ENCODE measurements at regions not wholly inside any gene's neighbourhood (a gene's known extent, or its start where the extent isn't known, plus 50 kb on each side); places are given as distances from the start of the nearest gene placed in this dataset.

DNA sequence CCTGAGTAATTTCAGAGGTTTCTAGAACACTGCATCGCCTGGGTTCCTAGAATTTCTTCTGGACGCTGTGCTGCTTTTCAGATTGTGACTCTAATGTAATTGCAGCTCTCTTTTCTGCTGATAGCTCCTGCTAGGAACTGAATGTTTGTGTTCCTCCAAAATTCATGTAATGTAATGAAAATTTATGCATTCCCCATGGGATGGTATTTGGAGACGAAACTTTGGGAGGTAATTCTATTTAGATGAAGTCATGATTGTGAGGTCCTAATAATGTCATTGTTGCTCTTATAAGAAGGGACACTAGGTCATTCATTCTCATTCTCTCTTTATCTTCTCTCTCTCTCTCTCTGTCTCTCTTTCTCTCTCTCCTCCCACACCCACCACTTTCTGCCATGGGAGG is 223.9 kb upstream of the DOK6 start:
- DNase-seq (ENCODE audit: insufficient read length, low spot score) = no peak
- no peak for TF ChIP-seq POLR2A (IDR thresholded peaks at IDR 0.05; ENCODE audit: low read depth, low read length)
- FAIRE-seq = no peak

DNA sequence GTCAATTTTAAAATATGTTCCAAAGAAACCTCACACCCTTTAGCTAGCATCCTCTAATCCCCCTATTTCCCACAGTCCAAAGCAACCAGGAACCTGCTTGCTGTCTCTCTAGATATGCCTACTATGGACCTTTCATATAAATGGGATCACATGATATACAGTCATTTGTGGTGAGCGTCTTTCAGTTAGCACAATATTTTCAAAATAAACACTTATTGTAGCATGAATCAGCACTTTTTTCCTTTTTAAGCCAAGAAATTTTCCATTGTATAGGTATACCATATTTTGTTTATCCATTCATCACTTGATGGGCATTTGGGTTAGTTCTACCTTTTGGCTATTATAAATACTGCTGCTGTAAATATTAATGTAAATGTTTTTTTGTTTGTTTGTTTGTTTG is 223.0 kb upstream of the DOK6 start:
- DNase-seq (ENCODE audit: insufficient read length, low spot score) (no peak), FAIRE-seq (no peak)
- TF ChIP-seq POLR2A (IDR thresholded peaks at IDR 0.05; ENCODE audit: low read depth, low read length) = no peak

DNA sequence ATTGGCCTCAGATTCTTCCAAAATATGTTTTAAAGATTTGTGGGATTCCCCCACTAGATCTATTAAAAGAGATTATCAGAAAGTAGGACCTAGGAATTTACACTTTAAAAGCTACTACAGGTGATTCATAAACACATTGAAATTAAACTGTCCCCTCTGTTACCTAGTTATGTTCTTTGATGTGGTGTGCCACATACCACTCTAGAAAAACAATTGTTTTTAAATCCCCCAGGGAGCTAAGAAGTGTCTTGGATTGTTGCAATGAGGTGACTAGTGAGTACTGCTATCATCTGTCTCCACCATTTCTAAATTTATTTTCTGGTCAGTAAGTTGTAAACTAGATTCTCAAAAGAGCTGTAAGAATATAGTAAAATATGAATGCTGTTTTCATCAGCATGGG is 214.5 kb upstream of the DOK6 start:
- no peak for FAIRE-seq
- no peak for TF ChIP-seq POLR2A (IDR thresholded peaks at IDR 0.05; ENCODE audit: low read depth, low read length)
- no peak for DNase-seq (ENCODE audit: insufficient read length, low spot score)

DNA sequence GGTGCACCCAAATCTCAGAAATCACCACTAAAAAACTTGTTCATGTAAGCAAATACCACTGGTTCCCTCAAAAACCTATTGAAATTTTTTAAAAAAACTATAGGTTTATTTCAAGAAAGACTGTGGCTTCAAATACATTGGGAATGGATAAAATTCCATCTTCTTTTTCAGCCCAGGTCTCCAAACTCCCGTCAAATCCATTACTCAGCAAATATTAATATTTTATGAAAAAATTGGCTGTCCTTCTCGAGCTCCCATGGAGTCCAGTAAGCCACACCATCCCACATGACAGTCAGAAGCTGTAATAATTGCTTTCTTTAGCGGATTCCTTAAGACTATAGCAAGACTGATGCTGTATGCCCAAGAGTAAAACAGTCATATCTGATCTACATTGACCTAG is 204.4 kb upstream of the DOK6 start:
- DNase-seq (ENCODE audit: insufficient read length, low spot score) (no peak), FAIRE-seq (no peak)
- no peak for TF ChIP-seq POLR2A (IDR thresholded peaks at IDR 0.05; ENCODE audit: low read depth, low read length)

DNA sequence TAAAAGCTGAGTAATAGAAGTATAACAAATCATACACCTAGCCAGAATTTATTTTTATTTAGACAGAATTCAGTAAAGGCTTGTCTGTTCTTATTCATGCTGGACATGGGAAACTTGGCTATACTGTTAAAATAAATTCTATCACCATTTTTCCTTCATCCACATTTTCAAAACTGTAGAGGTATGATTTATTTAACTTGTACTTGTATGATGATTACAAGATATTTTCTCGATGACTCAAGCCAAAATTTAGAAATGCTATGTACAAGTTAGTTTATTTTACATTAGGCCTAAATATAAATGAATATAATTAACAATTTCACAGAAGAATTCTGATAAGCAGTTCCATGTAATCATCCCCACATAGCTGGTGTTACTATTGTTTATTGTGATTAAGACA is 194.8 kb upstream of the DOK6 start:
- DNase-seq (ENCODE audit: insufficient read length, low spot score) (no peak), FAIRE-seq (no peak)
- no peak for TF ChIP-seq POLR2A (IDR thresholded peaks at IDR 0.05; ENCODE audit: low read depth, low read length)

DNA sequence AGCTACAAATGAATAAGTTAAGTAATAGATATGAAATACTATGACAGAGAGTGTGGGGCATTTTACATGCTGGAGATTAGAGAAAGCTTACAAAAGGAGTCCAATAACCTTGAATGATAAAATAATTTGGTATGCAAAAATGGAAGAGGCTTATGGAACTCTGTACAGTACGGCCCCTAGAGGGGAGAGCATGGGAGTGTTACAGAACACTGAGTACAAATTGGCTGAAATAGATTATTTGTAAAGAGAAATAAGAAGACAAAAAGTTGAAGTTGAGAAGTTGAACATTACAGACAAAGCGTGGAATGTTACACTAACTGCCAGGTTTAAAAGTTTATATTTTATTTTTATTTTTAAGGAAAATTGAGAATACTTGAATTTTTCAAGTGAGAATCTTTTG is 192.1 kb upstream of the DOK6 start:
- FAIRE-seq = no peak
- no peak for TF ChIP-seq POLR2A (IDR thresholded peaks at IDR 0.05; ENCODE audit: low read depth, low read length)
- DNase-seq (ENCODE audit: insufficient read length, low spot score) = no peak

DNA sequence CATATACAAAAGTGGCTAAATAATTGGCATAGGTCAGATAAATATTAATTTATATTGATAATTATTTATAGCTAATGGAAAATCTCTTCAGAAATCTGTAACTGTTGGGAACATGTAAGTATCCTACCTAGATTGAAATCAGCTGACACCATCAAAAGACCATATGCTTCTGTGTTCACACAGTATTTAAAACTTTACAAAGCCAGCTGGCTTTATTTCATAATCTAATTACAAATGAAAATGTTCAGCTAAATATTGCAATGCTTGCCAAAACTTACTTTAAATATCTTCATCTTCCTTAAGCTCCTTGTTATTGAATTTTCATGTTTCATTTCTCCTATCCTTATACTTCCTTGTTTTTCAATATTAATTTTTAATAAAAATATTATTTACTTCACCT is 190.9 kb upstream of the DOK6 start:
- DNase-seq (ENCODE audit: insufficient read length, low spot score) = no peak
- no peak for FAIRE-seq

DNA sequence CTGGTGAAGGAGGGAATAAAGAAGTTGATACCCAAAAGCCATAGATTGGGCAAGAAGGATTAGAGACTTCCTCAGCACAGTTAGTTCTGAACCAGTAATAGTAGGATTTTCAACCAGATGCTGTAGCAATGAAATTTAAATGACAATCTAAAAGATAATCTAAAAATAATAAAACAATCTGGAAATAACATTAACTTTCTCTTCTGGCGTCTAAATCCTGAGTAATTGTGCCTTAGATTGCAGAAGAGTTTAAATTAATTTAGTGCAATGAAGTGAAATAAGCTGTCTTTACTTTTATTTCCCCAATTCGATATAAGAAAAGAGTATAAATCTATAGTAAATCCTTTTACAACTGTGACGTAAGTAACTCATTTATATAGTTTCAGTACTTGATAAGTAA is 186.8 kb upstream of the DOK6 start:
- DNase-seq (ENCODE audit: insufficient read length, low spot score) (no peak), FAIRE-seq (no peak)
- no peak for TF ChIP-seq POLR2A (IDR thresholded peaks at IDR 0.05; ENCODE audit: low read depth, low read length)

More for the DNA sequence above, 190.9 kb upstream of the DOK6 start:
- no peak for TF ChIP-seq POLR2A (IDR thresholded peaks at IDR 0.05; ENCODE audit: low read depth, low read length)

DNA sequence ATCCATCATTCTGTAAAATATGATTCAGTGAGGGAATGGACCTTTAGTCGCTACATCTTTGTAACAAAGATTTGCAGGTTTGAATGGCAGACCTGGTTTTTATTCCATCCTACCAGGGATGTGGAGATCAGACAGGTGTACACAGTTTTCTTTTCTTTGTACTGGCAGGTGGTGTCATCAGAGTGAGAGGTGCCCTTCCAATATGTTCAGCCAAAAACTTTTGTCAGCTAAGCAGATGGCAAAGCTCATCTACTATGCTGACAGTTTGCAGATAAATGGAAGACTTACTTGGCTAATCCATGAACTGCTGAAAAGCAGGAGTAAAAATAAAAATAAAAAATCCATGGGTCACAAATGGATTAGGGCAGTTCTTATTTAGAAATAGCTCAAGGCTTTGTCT is 185.5 kb upstream of the DOK6 start:
- TF ChIP-seq POLR2A (IDR thresholded peaks at IDR 0.05; ENCODE audit: low read depth, low read length) = no peak
- no peak for DNase-seq (ENCODE audit: insufficient read length, low spot score)
- FAIRE-seq = no peak

DNA sequence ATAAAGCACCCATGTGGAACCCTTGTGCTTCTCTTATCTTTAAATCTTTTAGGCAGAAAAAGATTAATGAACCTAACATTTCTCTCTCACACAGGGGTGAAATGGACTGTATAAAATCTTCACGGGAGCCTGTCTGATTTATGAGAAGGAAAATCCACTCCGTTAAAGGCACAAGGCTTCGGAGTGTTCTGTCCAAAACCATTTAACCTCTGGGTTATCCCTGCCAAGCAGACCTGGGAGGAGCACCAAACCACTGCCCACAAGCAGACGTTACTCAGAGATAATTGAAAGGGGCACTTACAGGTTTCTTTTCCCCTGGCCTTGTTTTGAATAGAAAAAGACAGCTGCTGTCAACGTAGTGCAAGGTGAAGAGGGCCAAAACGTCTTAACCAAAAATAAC is 184.4 kb upstream of the DOK6 start:
- TF ChIP-seq POLR2A (IDR thresholded peaks at IDR 0.05; ENCODE audit: low read depth, low read length) = no peak
- DNase-seq (ENCODE audit: insufficient read length, low spot score) (no peak), FAIRE-seq (no peak)

DNA sequence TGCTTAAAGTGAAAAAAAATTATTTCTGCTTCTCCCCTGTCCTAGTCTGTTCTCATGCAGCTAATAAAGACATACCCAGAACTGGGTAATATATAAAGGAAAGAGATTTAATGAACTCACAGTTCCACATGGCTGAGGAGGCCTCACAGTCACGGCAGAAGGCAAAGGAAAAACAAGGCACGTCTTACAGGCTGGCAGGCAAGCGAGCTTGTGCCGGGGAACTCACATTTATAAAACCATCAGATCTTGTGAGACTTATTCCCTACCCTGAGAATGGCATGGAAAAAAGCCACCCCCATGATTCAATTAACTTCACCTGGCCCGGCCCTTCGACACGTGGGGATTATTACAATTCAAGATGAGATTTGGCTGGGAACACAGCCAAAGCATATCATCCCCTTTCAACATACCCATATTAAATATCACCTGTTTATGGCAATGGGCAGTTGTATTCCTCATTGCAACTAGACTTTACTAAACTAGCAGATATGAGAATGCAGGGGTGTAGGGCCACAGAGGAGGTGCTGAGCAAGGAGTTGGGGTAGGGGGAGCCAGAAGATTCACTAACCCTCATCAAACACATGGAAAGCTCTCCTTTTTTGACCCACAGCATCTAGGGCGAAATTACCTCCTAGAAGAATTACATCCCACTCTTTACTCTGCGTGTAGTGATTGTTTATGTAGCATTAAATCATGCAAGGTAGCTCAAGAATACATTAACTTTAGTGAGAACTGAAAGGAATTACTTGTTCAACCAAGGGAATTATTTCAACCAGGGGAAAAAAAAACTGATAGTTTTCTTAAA is 183.3 kb upstream of the DOK6 start:
- no peak for DNase-seq (ENCODE audit: insufficient read length, low spot score)
- FAIRE-seq = no peak
- TF ChIP-seq POLR2A (IDR thresholded peaks at IDR 0.05; ENCODE audit: low read depth, low read length) = no peak

DNA sequence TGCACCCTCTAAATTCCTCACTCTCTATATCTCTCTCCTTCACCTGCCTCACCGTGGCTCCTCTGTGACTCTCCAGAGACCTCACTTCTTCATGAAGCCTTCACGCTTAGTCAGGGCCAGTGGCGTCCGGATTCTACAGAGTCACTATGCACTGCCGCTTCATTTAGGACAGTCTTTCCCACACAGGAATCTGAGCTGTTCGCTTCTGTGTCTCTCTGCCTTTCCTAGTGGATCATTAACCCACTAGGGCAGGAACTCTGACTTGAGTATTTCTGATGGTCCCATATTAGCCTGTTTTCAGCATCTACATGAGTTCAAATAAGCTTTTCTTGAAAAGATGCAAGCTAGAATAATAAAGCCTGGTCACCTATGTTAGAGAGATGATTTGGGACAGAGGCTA is 180.2 kb upstream of the DOK6 start:
- no peak for DNase-seq (ENCODE audit: insufficient read length, low spot score)
- no peak for TF ChIP-seq POLR2A (IDR thresholded peaks at IDR 0.05; ENCODE audit: low read depth, low read length)
- no peak for FAIRE-seq

DNA sequence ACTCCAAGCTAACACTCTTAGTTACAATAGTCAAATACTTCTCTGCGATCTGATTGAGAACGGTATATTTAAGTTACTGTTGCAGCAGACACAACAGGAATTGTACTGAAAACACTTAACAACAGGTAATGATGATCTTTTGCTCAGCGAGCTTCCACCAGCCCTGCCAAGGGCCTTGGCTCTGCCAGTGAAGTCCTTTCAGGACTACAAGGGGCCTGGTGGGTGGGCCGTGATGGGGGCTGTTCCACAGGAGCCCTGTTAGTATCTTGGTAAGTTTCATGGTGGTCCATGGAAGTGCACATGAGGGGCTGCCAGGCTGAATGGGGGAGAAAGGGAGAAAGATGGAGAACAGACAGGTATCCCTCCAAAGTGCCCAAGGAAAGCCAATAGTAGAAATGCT is 178.6 kb upstream of the DOK6 start:
- no peak for TF ChIP-seq POLR2A (IDR thresholded peaks at IDR 0.05; ENCODE audit: low read depth, low read length)
- no peak for FAIRE-seq
- DNase-seq (ENCODE audit: insufficient read length, low spot score) = no peak

DNA sequence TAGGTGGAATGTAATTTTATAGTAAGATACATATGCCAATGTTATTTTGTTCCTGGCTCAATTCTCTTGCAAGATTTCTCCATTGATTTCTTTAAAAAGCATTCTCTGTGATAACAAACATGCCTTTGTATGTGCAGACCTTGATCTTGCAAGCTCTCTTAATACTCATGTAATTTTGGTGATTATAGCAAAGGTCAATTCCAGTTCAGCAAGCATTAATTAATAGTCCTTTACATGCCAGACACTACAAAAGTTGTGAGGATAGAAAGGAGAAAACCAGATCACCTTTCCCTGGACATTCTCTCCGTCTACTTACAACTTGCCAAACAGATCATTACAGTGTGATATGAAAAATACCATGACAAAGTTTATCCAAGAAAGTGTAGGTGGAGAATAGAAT is 173.7 kb upstream of the DOK6 start:
- no peak for FAIRE-seq
- TF ChIP-seq POLR2A (IDR thresholded peaks at IDR 0.05; ENCODE audit: low read depth, low read length) = no peak
- DNase-seq (ENCODE audit: insufficient read length, low spot score) = no peak

DNA sequence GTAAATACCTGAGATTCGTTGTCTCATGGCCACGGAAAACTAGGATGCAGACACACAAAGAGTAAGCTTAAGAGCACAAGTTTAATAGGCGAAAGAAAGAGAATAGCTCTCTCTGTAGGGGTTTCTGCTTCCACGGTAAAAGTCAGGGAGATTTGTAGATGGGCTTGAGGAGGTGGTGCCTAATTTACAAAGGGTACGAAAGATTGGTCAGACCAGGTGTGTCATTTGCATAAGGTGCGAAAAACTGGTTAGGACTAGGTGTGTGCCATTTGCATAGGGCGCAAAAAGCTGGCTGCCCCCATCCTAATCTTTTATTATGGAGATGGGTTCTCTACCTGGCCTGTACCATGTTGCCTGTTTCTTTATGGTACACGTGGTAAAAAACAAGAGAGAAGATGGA is 170.5 kb upstream of the DOK6 start:
- TF ChIP-seq POLR2A (IDR thresholded peaks at IDR 0.05; ENCODE audit: low read depth, low read length) = no peak
- FAIRE-seq (no peak), DNase-seq (ENCODE audit: insufficient read length, low spot score) (no peak)

Measured in H54 (cell line).